CD4-positive, alpha-beta T cell treated with Interleukin-17A for 1 hour (primary cell): ENCODE measurements at regions not wholly inside any gene's neighbourhood (a gene's known extent, or its start where the extent isn't known, plus 50 kb on each side); places are given as distances from the start of the nearest gene placed in this dataset.
"Not testable (repeated sequence)": the region's sequence is repeated elsewhere in the genome, so short reads cannot be mapped to it uniquely, and the experiment has no call there.

Source experiments
- DNase-seq: peaks from one replicate; pipeline ENCODE4 v3.0.0-alpha.2; 2020

GRCh38 chr7:79951415-79951814, 183.2 kb upstream of the GNAI1 start:
- no peak for DNase-seq

DNA sequence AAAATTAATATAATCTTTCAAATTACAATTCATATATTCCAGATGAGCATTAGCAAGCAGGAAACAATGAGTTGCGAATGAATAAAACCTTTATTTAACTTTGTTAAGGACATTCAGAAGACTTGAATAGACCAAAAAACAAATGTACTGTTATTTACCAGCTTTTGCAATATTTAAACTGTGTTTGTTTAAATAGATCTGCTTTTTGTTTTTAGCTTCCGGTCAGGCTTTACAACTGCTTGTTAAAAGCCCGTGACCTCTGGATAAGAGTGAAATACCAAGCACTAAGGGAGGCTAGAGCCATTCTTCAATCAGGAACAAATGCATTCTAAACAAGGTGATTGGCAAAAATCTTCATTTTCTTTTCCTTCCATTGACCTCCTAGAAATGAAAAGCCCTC, 184.9 kb upstream of the GNAI1 start:
- DNase-seq = no peak

DNA sequence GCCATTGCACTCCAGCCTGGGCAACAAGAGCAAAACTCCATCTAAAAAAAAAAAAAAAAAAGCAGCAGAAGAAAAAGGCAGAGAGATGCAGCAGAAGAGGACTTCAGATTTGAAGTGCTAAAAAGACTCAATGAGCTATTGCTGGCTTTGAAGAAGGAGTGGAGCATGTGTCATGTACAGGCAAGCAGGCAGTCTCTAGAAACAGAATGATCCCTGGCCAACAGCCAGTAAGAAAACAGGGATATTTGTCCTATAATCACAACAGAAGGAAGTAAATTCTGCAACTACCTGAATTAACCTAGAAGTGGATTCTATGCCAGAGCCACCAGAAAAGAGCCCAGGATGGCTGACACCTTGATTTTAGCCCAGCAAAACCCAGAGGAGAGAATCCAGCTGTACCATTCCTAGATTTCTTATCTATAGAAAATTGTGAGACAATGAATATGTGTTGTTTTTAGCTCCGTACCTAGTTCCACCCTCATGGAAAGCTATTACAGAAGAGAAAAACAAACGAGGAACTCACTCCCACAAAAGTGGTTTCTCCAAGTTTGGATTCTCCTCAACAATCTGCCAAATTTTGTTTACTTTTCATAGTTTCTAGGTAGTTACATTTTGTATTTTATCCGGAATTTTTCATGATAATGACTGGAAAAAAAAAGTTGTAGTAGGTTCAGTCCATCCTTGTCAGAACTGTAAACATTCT, 198.2 kb upstream of the GNAI1 start:
- DNase-seq = no peak

- no peak for DNase-seq
Observed at GRCh38 chr7:79934727-79935126, 199.9 kb upstream of the GNAI1 start.

DNA sequence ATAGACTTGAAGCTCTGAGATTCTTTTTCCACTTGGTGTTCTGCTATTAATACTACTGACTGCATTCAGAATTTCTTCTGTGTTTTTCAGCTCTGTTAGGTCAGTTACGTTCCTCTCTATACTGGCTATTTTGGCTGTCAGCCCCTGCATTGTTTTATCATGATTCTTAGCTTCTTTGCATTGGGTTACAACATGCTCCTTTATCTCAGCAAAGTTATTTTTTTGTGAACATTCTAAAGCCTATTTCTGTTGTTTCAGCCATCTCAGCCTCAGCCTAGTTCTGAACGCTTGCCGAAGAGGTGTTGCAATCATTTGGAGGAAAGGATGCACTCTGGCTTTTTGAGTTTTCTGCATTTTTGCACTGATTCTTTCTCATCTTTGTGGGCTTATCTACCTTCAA, 201.5 kb upstream of the GNAI1 start:
- DNase-seq = no peak

DNA sequence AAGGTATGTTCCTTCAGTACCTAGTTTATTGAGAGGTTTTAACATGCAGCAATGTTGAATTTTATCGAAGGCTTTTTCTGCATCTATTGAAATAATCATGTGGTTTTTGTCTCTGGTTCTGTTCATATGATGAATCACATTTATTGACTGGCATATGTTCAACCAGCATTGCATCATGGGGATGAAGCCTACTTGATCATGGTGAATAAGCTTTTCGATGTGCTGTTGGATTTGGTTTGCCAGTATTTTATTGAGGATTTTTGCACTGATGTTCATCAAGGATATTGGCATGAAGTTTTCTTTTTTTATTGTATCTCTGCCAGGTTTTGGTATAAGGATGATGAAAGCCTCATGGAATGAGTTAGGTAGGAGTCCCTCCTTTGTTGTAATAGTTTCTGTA, 204.0 kb upstream of the GNAI1 start:
- no peak for DNase-seq

GRCh38 chr7:79927116-79927515, 207.5 kb upstream of the GNAI1 start:
- DNase-seq = no peak

- DNase-seq = no peak
Observed at GRCh38 chr7:79923953-79924352, 210.7 kb upstream of the GNAI1 start.

GRCh38 chr7:79922894-79923293, 211.7 kb upstream of the GNAI1 start:
- DNase-seq = no peak

GRCh38 chr7:79921976-79922375, 212.7 kb upstream of the GNAI1 start:
- DNase-seq = no peak

GRCh38 chr7:79918632-79919031, 216.0 kb upstream of the GNAI1 start:
- DNase-seq = not testable (repeated sequence)

DNA sequence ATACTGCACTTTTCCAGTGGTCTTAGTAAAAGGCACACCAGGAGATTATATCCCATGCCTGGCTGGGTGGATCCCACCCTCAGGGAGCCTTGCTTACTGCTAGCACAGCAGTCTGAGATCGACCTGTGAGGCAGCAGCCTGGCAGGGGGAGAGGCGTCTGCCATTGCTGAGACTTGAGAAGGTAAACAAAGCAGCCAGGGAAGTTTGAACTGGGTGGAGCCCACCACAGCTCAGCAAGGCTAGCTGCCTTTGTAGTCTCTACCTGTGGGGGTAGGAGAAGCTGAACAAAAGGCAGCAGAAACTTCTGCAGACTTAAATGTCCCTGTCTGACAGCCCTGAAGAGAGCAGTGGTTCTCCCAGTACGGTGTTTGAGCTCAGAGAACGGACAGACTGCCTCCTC, 219.3 kb upstream of the GNAI1 start:
- DNase-seq = not testable (repeated sequence)

- no peak for DNase-seq
Observed at GRCh38 chr7:79912213-79912633, 222.4 kb upstream of the GNAI1 start.

- DNase-seq = no peak
Observed at GRCh38 chr7:79911420-79911819, 223.2 kb upstream of the GNAI1 start.

DNA sequence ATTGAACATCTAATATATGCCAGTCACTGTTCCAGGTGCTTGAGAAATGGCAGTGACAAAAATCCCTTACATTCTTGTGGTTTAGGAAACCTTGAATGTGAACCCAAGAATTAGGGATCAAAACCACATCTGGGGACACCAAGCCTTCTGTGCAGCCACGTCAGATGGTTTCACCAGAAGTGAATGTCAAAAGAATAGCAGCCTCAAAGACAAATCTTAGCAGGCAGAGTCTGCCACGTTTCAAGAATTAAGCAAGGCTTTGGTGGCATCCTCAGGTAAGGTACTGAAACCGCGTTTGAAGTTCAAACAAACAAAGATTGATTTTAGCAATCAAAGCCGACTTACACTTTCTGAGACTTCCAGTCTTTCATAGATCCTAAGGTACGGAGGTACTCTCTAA, 225.5 kb upstream of the GNAI1 start:
- DNase-seq = no peak

DNA sequence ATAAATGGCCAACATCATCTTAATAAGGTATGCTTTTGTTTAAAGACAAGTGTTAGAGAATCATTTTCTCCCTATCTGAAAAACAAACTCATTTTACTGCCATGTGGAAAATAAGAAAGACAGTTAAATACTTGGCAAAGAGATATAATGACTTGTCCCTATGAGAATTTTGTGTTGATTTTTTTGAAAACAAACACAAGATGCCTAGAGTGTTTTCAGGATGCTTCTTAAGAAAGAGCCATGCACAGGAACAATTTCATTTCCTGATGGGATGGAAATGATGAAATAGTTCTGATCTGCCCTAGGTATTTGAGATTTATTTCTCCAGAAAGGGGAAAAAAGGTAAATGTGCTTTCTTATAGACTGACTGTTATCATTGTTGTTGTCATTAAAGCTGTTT, 237.5 kb upstream of the GNAI1 start:
- no peak for DNase-seq

GRCh38 chr7:79893991-79894390, 240.6 kb upstream of the GNAI1 start:
- no peak for DNase-seq

DNA sequence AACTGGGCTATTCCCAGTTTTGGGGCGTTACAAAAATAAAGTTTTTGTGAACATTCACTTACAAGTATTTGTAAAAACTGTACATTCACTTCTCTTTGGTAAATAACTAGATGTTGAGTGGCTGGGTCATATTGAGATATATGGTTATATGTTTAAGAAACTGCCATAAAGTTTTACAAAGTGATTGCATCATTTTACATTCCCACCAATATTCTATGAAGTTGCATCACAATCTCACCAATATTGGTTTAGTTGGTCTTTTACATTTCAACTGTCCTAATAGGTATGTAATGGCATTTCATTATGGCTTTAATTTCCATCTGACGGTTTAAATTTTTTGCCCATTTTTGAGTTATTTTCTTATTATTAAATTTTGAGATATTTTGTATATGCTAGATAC, 251.7 kb upstream of the GNAI1 start:
- DNase-seq = no peak

DNA sequence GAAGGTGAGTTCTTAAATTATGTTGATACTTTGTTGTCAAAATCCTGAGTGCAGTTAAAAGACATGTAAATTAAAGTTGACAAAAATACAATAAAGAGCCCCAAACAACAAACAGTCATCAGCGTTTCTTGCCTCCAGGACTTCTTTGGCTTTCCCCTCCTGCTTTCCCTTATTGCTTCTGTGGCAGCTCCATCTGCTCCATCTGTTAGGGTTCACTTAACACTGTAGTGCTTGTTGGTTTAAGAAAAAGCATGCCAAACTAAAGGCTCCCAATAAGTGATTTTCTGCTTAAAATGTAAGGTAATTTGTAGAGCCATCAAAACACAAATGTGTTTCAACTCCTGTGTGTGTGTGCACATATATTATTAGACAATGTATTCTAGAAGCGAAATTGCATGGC, 254.3 kb upstream of the GNAI1 start:
- no peak for DNase-seq

DNA sequence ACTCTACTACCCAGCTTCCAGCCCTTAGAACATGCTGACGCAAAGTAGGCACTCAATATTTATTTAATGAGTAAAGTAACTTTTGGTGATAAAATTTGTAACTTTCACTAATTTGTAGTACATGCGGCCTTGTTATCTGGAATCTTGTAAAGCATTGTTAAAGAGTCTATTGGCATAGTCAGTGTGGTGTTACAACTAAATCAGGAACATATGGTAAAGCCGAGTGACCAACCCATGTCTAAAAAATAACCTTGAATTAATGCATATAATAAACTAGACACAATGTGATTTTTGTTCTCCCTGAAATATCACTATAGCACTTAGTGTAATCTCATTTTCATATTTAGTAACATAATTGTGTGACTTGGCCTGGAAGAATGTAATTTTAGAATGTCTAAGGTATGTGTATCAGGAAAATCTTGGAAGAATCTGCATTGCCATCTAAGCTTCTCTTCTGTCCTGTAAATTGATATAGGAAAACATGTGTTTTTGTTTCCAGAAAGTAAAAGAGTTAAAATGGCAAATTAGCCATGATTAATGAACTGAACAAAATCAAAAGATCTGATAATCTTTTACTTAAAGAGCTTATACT, 256.7 kb upstream of the GNAI1 start:
- no peak for DNase-seq

DNA sequence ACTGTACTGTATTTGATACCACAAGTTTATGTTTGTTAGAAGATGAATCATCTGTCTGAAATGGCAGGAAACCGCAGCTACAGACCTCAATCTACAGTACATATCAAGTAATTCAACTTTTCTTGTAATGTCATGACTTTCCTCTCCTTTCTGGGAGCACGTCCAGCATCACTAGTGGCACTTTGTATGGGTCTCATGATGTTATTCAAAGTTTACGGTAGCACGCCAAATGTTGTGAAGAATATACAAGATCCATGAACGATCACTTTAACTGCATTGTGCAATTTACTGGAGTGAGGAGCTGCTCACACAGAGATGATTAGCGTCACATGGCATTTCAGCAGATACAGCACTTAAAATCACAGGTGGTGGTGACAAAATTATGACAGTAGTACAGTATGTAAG, 257.8 kb upstream of the GNAI1 start:
- no peak for DNase-seq

DNA sequence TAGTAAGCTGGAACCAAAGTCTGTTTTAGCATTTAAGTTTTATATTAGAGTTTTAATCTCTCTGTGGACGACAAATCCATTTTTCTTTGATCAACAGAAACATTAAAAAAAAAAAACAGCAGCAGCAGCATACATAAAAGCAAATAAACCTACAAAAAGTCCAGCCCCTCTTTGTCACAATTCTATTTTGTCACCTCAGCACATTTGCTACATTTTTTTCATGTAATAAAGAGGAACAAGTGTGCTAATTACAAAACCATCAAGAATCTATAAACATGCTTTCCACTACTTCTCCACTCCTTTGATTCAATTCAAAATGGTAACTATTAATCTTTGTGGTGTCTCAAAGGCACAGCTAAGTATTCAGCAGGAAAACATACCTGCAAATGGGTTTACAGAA, 259.8 kb upstream of the GNAI1 start:
- no peak for DNase-seq

- DNase-seq = no peak
Observed at GRCh38 chr7:79872176-79872575, 262.5 kb upstream of the GNAI1 start.

GRCh38 chr7:79868010-79868409, 266.6 kb upstream of the GNAI1 start:
- no peak for DNase-seq
